ENCODE measurements at regions not wholly inside any gene's neighbourhood (a gene's known extent, or its start where the extent isn't known, plus 50 kb on each side); places are given as distances from the start of the nearest gene placed in this dataset.
"Not testable (repeated sequence)": the region's sequence is repeated elsewhere in the genome, so short reads cannot be mapped to it uniquely, and the experiment has no call there.

DNA sequence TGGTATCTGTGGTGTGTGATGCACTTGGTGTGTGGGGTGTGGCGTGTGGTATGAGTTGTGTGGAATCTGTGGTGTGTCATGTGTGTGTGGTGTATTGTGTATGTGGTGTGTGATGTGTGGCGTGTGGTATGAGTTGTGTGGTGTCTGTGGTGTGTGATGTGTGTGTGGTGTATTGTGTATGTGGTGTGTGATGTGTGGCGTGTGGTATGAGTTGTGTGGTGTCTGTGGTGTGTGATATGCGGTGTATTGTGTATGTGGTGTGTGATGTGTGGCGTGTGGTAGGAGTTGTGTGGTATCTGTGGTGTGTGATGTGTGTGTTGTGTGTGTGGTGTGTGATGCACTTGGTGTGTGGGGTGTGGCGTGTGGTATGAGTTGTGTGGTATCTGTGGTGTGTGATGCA is 271.7 kb upstream of the IRX1 start:
- H3K4me3 Mint-ChIP-seq (ENCODE audit: low read depth); H3K27me3 Mint-ChIP-seq (ENCODE audit: low read depth); intact Hi-C loops (cut with micrococcal nuclease); DNase-seq (ENCODE audit: low spot score); H3K4me1 Mint-ChIP-seq (ENCODE audit: low read depth); H3K36me3 Mint-ChIP-seq (ENCODE audit: low read depth); H3K27ac Mint-ChIP-seq: not testable (repeated sequence)
- peaks cover 11% of the 10 kb centered on the region for H3K9me3 Mint-ChIP-seq

DNA sequence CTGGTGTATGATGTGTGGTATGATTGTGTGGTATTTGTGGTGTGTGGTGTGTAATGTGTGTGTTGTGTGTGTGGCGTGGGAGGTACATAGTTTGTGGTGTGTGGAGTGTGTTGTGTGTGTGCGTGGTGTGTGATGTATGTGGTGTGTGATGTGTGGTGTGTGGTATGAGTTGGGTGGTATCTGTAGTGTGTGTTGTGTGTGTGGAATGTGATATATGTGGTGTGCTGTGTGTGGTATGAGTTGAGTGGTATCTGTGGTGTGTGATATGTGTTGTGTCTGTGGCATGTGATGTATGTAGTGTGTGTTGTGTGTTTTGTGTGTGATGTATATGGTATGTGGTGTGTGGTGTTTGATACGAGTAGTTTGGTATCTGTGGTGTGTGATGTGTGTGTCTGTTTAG is 272.5 kb upstream of the IRX1 start:
- no peak overlapping the region for H3K4me3 Mint-ChIP-seq (ENCODE audit: low read depth)
- H3K9me3 Mint-ChIP-seq = peaks cover 11% of the 10 kb centered on the region
- H3K27me3 Mint-ChIP-seq (ENCODE audit: low read depth) = no peaks in the 10 kb centered on the region
- H3K36me3 Mint-ChIP-seq (ENCODE audit: low read depth) = no peaks in the 10 kb centered on the region
- no peaks in the 10 kb centered on the region for H3K4me1 Mint-ChIP-seq (ENCODE audit: low read depth)
- DNase-seq (ENCODE audit: low spot score) = no peak
- intact Hi-C loops (cut with micrococcal nuclease) = no loop called here
- H3K27ac Mint-ChIP-seq = no peak overlapping the region

DNA sequence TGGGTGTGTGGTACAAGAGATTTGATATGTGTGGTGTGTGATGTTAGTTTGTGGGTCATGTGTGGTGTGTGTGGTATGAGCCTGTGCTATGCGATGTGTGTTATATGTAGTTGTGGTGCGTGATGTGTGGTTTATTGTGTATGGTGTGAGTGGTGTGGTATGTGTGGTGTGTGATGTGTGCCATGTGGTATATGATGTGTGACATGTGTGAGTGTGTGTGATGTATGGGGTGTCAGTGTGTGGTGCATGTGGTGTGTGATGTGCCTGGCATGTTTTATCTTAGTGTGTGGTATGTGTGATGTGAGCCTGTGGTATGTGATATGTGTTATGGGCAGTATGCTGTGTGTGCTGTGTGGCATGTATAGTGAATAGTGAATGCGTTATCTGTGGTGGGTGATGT is 273.0 kb upstream of the IRX1 start:
- no peaks in the 10 kb centered on the region for H3K27me3 Mint-ChIP-seq (ENCODE audit: low read depth)
- no peak overlapping the region for H3K4me3 Mint-ChIP-seq (ENCODE audit: low read depth)
- peaks cover 11% of the 10 kb centered on the region for H3K9me3 Mint-ChIP-seq
- DNase-seq (ENCODE audit: low spot score) = no peak
- no peak overlapping the region for H3K27ac Mint-ChIP-seq
- H3K4me1 Mint-ChIP-seq (ENCODE audit: low read depth) = no peaks in the 10 kb centered on the region
- intact Hi-C loops (cut with micrococcal nuclease) = no loop called here
- H3K36me3 Mint-ChIP-seq (ENCODE audit: low read depth) = no peaks in the 10 kb centered on the region

DNA sequence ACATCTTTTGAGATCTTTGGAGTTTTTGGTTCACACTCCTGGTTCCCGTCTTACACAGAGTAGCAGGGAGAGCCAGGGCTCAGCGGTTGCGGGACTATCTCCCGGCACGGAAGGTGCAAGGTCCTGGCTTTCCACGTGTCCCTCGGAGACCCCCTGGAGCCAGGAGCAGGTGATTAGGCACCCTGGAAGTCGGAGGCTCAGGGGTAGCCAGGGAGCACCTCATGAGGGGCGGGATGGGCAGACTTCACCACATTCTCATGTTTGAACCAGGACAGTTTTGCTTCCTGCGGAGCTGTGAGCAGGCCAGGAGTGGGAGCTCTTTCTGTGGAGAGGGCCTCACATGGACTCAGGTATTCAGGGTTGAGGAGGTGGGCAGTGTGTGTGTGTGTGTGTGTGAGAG is 273.7 kb upstream of the IRX1 start:
- no peak for DNase-seq (ENCODE audit: low spot score)
- peaks cover 11% of the 10 kb centered on the region for H3K9me3 Mint-ChIP-seq

DNA sequence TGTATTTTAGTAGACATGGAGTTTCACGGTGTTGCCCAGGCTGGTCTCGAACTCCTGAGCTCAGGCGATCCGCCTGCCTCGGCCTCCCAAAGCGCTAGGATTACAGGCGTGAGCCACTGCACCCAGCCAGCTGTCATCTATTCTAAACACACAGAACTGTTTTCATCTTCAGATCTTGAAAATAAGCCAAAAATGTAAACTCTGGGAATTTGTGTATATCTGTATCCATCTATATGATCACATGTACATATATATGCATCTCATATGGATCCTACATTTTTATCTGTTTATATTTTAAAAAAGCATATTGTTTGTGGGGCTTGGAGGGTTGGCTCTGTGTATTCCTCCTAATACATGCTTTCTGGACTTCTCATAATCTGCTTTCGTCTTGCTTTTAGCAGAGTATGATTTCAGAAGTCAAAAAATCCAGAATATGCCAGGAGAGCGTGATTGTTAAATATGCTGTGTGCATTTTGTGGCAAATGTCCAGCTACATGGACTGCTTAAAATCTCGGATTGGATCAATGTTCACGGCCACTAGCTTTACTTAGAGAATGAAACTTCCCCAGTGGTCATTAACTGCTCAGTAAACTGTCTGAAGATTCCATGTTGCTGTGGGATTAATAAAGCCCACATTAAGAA is 274.4 kb upstream of the IRX1 start:
- Mint-ChIP-seq H3K9me3 (peaks cover 9% of the 10 kb centered on the region), H3K27ac (no peak overlapping the region), H3K36me3 (ENCODE audit: low read depth) (no peaks in the 10 kb centered on the region), H3K4me3 (ENCODE audit: low read depth) (no peak overlapping the region), H3K27me3 (ENCODE audit: low read depth) (no peaks in the 10 kb centered on the region), H3K4me1 (ENCODE audit: low read depth) (no peaks in the 10 kb centered on the region)
- intact Hi-C loops (cut with micrococcal nuclease) = no loop called here
- DNase-seq (ENCODE audit: low spot score) = no peak

More for the DNA sequence above, 273.7 kb upstream of the IRX1 start:
- H3K27ac Mint-ChIP-seq = no peak overlapping the region
- no peak overlapping the region for H3K4me3 Mint-ChIP-seq (ENCODE audit: low read depth)
- no peaks in the 10 kb centered on the region for H3K4me1 Mint-ChIP-seq (ENCODE audit: low read depth)
- H3K27me3 Mint-ChIP-seq (ENCODE audit: low read depth) = no peaks in the 10 kb centered on the region
- no peaks in the 10 kb centered on the region for H3K36me3 Mint-ChIP-seq (ENCODE audit: low read depth)
- intact Hi-C loops (cut with micrococcal nuclease) = no loop called here

DNA sequence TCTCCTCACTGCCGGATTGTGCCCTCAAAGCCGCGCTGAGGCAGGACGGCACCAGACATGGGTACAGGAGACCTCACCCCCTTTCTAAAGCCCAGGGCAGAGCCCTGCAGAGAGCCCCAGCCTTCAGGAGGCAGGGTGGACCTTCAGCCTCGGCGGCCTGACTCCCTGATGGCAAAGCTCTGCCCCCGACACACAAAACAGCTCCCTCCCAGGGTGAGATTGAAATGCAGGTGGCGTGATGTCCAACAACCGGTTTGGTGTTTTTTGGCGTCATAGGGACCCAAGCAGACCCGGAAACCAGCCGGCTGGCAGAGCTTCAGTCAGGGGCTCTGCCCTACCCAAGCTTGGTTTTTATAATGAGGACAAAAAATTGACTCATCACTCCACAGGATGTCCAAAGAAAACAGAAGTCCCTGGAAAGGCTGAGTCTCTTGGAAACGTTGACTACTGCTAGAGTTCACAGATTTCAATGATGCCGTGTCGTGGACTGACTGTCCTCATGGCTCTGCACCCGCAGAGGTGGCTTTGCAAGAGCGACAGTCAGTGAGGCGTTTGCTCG is 275.2 kb upstream of the IRX1 start:
- Mint-ChIP-seq H3K36me3 (ENCODE audit: low read depth) (no peaks in the 10 kb centered on the region), H3K9me3 (peaks cover 4% of the 10 kb centered on the region), H3K27me3 (ENCODE audit: low read depth) (no peaks in the 10 kb centered on the region), H3K4me3 (ENCODE audit: low read depth) (no peak overlapping the region), H3K4me1 (ENCODE audit: low read depth) (no peaks in the 10 kb centered on the region), H3K27ac (no peak overlapping the region)
- DNase-seq (ENCODE audit: low spot score) = no peak
- intact Hi-C loops (cut with micrococcal nuclease) = no loop called here

DNA sequence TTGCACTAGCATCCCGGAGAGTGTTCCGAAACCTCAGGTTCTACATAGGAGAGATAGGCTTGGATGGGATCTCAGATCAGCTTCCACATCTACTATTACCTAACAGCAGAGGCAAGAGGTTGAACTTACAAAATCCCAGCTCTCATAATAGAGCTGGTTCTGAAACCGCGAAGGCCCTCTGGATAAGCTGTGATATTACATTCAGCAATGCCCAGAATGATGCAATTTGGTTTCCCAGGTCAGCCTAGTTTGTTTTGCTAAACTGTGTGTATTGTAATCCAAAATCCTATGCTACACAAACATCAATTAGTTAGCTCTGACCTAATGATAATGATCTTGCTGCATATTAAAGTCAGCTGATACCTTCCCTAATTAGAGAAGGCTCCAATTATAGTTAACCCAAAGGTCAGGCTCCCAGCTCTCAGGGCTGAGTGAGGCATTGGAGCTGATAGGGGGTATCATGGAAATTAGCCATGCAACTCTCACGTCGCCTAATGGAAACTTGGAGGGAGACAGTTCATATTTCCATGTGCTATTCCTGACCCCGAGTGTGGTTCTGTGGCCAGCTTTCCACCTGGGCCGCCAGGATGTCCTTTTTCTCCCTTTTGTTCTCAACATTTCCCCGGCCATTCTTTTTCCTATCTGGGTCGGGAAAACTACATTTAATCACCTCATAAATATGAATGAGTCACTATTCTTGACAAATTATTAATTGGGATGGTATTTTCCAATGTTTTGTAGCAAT is 278.4 kb upstream of the IRX1 start:
- no peak overlapping the region for H3K27ac Mint-ChIP-seq
- no peaks in the 10 kb centered on the region for H3K36me3 Mint-ChIP-seq (ENCODE audit: low read depth)
- DNase-seq (ENCODE audit: low spot score) = no peak
- H3K27me3 Mint-ChIP-seq (ENCODE audit: low read depth) = no peaks in the 10 kb centered on the region
- H3K9me3 Mint-ChIP-seq = peaks cover 13% of the 10 kb centered on the region
- H3K4me3 Mint-ChIP-seq (ENCODE audit: low read depth) = no peak overlapping the region
- intact Hi-C loops (cut with micrococcal nuclease) = no loop called here
- H3K4me1 Mint-ChIP-seq (ENCODE audit: low read depth) = no peaks in the 10 kb centered on the region

DNA sequence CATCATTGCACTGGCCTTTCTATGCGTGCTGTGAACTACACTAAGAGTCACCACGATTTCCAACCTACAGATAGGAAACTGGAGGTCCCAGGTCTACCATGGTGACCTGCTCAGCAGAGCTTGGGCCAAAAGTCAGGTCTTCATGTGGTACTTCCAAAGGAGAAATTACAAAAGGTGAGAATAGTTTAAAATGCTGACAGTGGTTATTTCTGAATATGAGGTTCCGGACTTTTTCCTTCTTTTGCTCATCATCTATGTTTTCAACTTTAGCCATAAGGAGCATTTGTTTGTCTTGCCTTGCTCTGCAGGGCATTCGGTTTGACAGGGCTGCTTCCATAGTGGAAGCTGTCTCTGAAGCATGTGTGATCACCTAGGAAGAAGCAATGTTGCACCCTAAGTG is 282.1 kb upstream of the IRX1 start:
- no peak overlapping the region for H3K27ac Mint-ChIP-seq

DNA sequence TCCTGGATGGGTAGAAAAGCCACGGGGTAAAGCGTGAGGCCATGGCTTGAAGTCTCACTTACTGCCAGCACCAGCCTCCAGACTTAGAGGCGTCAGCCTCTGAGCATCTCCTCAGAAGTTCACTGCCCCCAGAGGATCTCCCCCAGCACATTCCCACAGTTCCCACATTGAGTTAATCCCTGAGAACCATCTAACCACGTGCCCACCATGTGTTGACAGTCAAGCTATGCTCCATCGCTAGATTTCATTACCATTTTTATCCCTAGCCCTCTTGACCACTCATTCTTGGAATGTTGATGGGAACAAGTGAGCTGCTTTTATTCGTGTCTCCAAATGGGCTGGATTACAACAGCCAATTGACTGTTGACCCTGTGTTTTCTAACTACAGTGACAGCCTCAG is 283.3 kb upstream of the IRX1 start:
- H3K27ac Mint-ChIP-seq = no peak overlapping the region
- DNase-seq (ENCODE audit: low spot score) = no peak
- H3K4me3 Mint-ChIP-seq (ENCODE audit: low read depth) = no peak overlapping the region
- H3K9me3 Mint-ChIP-seq = peaks cover 25% of the 10 kb centered on the region
- no peaks in the 10 kb centered on the region for H3K36me3 Mint-ChIP-seq (ENCODE audit: low read depth)
- no peaks in the 10 kb centered on the region for H3K27me3 Mint-ChIP-seq (ENCODE audit: low read depth)
- no peaks in the 10 kb centered on the region for H3K4me1 Mint-ChIP-seq (ENCODE audit: low read depth)
- intact Hi-C loops (cut with micrococcal nuclease) = no loop called here

More for the DNA sequence above, 282.1 kb upstream of the IRX1 start:
- peaks cover 25% of the 10 kb centered on the region for H3K9me3 Mint-ChIP-seq
- no peaks in the 10 kb centered on the region for H3K27me3 Mint-ChIP-seq (ENCODE audit: low read depth)
- no peaks in the 10 kb centered on the region for H3K36me3 Mint-ChIP-seq (ENCODE audit: low read depth)
- H3K4me3 Mint-ChIP-seq (ENCODE audit: low read depth) = no peak overlapping the region
- DNase-seq (ENCODE audit: low spot score) = no peak
- H3K4me1 Mint-ChIP-seq (ENCODE audit: low read depth) = no peaks in the 10 kb centered on the region
- intact Hi-C loops (cut with micrococcal nuclease) = no loop called here

DNA sequence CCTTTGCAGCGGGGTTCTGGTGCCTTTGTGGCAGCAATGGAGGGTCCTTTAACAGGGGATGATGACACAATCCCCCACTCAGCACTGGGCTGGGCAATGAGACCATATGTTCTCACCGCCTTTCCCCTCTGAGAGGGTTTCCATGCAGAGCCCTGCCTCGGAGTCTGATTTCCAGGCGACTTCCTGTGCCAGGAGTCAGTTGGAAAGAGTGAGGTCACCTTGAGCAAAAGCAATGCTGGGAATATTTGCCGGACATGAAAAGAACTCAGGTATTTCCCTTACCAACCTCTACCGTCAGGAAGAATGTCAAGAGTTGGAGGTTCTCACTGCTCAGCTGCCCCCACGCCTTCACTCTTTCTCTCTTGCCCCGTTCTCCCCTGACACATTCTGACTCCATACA is 284.2 kb upstream of the IRX1 start:
- intact Hi-C loops (cut with micrococcal nuclease) = no loop called here
- no peak for DNase-seq (ENCODE audit: low spot score)
- peaks cover 25% of the 10 kb centered on the region for H3K9me3 Mint-ChIP-seq
- no peak overlapping the region for H3K27ac Mint-ChIP-seq
- no peak overlapping the region for H3K4me3 Mint-ChIP-seq (ENCODE audit: low read depth)
- no peaks in the 10 kb centered on the region for H3K4me1 Mint-ChIP-seq (ENCODE audit: low read depth)
- H3K27me3 Mint-ChIP-seq (ENCODE audit: low read depth) = no peaks in the 10 kb centered on the region
- no peaks in the 10 kb centered on the region for H3K36me3 Mint-ChIP-seq (ENCODE audit: low read depth)

DNA sequence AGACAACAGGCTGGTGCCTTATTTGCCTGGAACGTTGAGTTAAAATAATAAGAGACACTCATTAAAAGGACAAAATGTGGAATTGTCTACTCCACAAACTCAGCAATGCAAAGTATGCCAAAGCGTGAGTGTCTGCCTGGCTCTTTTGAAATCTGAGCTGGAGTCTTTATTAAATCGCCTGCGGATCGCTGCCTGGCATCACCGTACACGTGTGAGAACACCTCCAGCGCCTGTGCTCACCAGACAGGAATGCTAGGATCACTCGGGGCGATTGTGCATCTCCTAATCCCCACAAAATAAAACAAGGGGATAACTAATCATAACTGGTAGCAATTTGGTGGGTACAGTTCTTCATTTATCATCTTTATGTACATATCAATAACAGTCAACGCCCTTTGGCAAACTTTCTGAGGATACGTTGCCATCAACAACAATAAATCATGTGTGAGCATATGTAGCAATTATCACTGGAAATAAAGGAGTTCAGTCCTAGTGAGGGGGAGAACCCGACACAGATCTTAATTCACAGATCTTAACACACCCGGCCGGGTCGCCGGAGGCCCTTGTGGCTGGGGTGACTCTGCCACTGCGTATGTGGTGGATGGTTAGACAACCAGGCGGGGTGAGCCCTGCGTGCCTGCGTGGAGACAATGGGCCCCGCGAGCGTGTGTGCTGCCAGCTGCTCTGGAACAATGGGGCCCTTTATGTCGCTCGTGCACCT is 284.9 kb upstream of the IRX1 start:
- peaks cover 25% of the 10 kb centered on the region for H3K9me3 Mint-ChIP-seq
- H3K27me3 Mint-ChIP-seq (ENCODE audit: low read depth) = no peaks in the 10 kb centered on the region
- intact Hi-C loops (cut with micrococcal nuclease) = no loop called here
- no peak overlapping the region for H3K27ac Mint-ChIP-seq
- no peak overlapping the region for H3K4me3 Mint-ChIP-seq (ENCODE audit: low read depth)
- no peaks in the 10 kb centered on the region for H3K36me3 Mint-ChIP-seq (ENCODE audit: low read depth)
- no peak for DNase-seq (ENCODE audit: low spot score)
- H3K4me1 Mint-ChIP-seq (ENCODE audit: low read depth) = no peaks in the 10 kb centered on the region

DNA sequence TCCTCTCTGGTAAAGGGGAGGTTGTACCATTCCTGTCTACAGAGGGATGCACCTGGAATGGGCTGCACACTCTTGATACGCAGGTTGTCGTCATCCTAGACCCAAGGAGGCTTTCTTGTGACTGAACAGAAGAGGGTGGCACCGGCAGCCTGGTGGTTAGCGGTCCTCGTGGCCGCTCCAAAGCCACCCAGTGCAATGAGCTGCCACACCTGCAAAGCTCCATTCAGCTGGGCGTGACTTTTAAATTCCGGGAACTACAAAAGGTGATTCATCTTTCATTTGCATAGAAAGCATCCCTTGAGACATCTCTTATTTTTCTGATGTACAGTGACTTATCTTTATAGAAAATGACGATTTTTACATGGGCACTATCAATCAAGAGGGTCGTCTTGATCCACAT is 286.1 kb upstream of the IRX1 start:
- Mint-ChIP-seq H3K27ac (no peak overlapping the region), H3K27me3 (ENCODE audit: low read depth) (no peaks in the 10 kb centered on the region), H3K9me3 (peaks cover 29% of the 10 kb centered on the region), H3K4me3 (ENCODE audit: low read depth) (no peak overlapping the region), H3K36me3 (ENCODE audit: low read depth) (no peaks in the 10 kb centered on the region), H3K4me1 (ENCODE audit: low read depth) (no peaks in the 10 kb centered on the region)
- intact Hi-C loops (cut with micrococcal nuclease) = no loop called here
- DNase-seq (ENCODE audit: low spot score) = no peak
